K562 (cell line): ENCODE measurements at regions not wholly inside any gene's neighbourhood (a gene's known extent, or its start where the extent isn't known, plus 50 kb on each side); places are given as distances from the start of the nearest gene placed in this dataset.

Source experiments
- AFF4 ChIP-seq: sonication (generic); formaldehyde crosslinking; IDR thresholded peaks from 2 replicates; pipeline ENCODE4 v1.8.0; 2023; ENCODE audit warnings: mild to moderate bottlenecking, missing genetic modification reagents
- CHD1 ChIP-seq: fragments of 200-600 bp; sonication (generic); IDR thresholded peaks from one replicate; pipeline ENCODE4 v1.6.1; 2012; ENCODE audit warnings: mild to moderate bottlenecking, moderate library complexity, low read length, inconsistent platforms
- ETS1 ChIP-seq: conservative IDR thresholded peaks from 2 replicates; pipeline ENCODE4 v1.6.1; 2011; ENCODE audit warnings: low read depth, mild to moderate bottlenecking, low read length; ENCODE audit not compliant: control insufficient read depth
- ETV1 ChIP-seq: fragments of 450-650 bp; conservative IDR thresholded peaks from 2 replicates; pipeline ENCODE4 v1.6.1; 2016; ENCODE audit warnings: missing genetic modification characterization, control low read depth, low read depth, missing compliant biosample characterization
- FOXA3 ChIP-seq, 2 experiments: fragments of 450-650 bp in 1 of 2; sonication (generic) in 1 of 2; formaldehyde crosslinking; IDR thresholded peaks in 1 of 2; conservative IDR thresholded peaks in 1 of 2; 2 replicates each; pipeline versions ENCODE4 v1.4.0 to v1.8.0; 2020 to 2022; ENCODE audit warnings: mild to moderate bottlenecking in 2 of 2, missing genetic modification reagents in 1 of 2
- GABPB1 ChIP-seq: sonication (generic); formaldehyde crosslinking; IDR thresholded peaks from 2 replicates; pipeline ENCODE4 v1.8.0; 2022; ENCODE audit warnings: mild to moderate bottlenecking, missing genetic modification reagents
- HDGF ChIP-seq: fragments of 450-650 bp; IDR thresholded peaks from 2 replicates; pipeline ENCODE4 v1.6.1; 2016
- HNRNPH1 ChIP-seq: fragments of 200-400 bp; formaldehyde crosslinking; optimal IDR thresholded peaks from 2 replicates; pipeline ENCODE3; 2017; ENCODE audit warnings: low read depth, mild to moderate bottlenecking, low read length, moderate library complexity
- NELFE ChIP-seq: IDR thresholded peaks from 2 replicates; pipeline ENCODE4 v1.6.1; 2011; ENCODE audit warnings: mild to moderate bottlenecking; ENCODE audit not compliant: insufficient read depth, insufficient read length
- PHTF2 ChIP-seq: fragments of 250-450 bp; sonication (Bioruptor Pico); IDR thresholded peaks from 2 replicates; pipeline ENCODE4 v1.5.0; 2021; ENCODE audit warnings: mild to moderate bottlenecking
- SRF ChIP-seq, 2 experiments: fragments of 250-450, 450-650 bp in 1 of 2; sonication (Bioruptor Pico) in 1 of 2; sonication (generic) in 1 of 2; formaldehyde crosslinking; IDR thresholded peaks; 2 replicates each; pipeline versions ENCODE4 v1.5.0 to v1.5.1; 2020 to 2022; ENCODE audit warnings: mild to moderate bottlenecking in 1 of 2, missing genetic modification reagents in 1 of 2
- XRCC5 ChIP-seq: fragments of 200-400 bp; formaldehyde crosslinking; IDR thresholded peaks from 2 replicates; pipeline ENCODE4 v1.6.1; 2017; ENCODE audit warnings: low read depth, mild to moderate bottlenecking, low read length
- ZNF121 ChIP-seq: sonication (generic); formaldehyde crosslinking; conservative IDR thresholded peaks from 2 replicates; pipeline ENCODE4 v1.8.0; 2022; ENCODE audit warnings: missing genetic modification reagents
- ZNF41 ChIP-seq: fragments of 250-450 bp; sonication (Bioruptor Pico); conservative IDR thresholded peaks from 2 replicates; pipeline ENCODE4 v1.4.0; 2020; ENCODE audit warnings: mild to moderate bottlenecking
- ZNF583 ChIP-seq: fragments of 250-450 bp; sonication (Bioruptor Pico); IDR thresholded peaks from 2 replicates; pipeline ENCODE4 v1.4.0; 2020
- ZNF592 ChIP-seq: fragments of 450-650 bp; IDR thresholded peaks from 2 replicates; pipeline ENCODE4 v1.6.1; 2017; ENCODE audit warnings: antibody characterized with exemption, mild to moderate bottlenecking
- ZNF778 ChIP-seq: fragments of 450-650 bp; formaldehyde crosslinking; IDR thresholded peaks from 2 replicates; pipeline ENCODE4 v1.4.0; 2020; ENCODE audit warnings: mild to moderate bottlenecking, moderate library complexity
- ZNF79 ChIP-seq: fragments of 250-450 bp; sonication (Bioruptor Pico); IDR thresholded peaks from 2 replicates; pipeline ENCODE4 v1.4.0; 2020; ENCODE audit warnings: low read depth, mild to moderate bottlenecking, moderate library complexity

- peak; percentile 95 for TF ChIP-seq AFF4 (CRISPR knock-in tag)
- peak; percentile 51; the same call in 1 of the 2 replicates for TF ChIP-seq ETV1
- TF ChIP-seq SRF (CRISPR knock-in tag; IDR thresholded peaks at IDR 0.05), result no peak
- TF ChIP-seq GABPB1, result peak; percentile 68
- no peak for TF ChIP-seq NELFE
- no peak for TF ChIP-seq CHD1
- peak; percentile 87; the same call in 1 of the 2 replicates for TF ChIP-seq ZNF592
- TF ChIP-seq PHTF2 (CRISPR knock-in tag), result no peak
- TF ChIP-seq HNRNPH1, result no peak
- TF ChIP-seq ETS1, result peak; percentile 80
- no peak for TF ChIP-seq HDGF
- no peak for TF ChIP-seq ZNF121
- peak; percentile 63; the same call in 1 of the 2 replicates for TF ChIP-seq ZNF583
- TF ChIP-seq FOXA3 (CRISPR knock-in tag; conservative IDR thresholded peaks at IDR 0.05 in 1 of 2, IDR thresholded peaks at IDR 0.05 in 1 of 2), result peak in 1 of 2 experiments; percentile 64; a peak in 2 of 4 replicates
- TF ChIP-seq XRCC5, result no peak
- peak; percentile 65; the same call in 1 of the 2 replicates for TF ChIP-seq ZNF41 (CRISPR knock-in tag)
- no peak for TF ChIP-seq ZNF778 (CRISPR knock-in tag)
- no peak for TF ChIP-seq ZNF79 (CRISPR knock-in tag)
Measured at GRCh38 chr6:15905488-15906419, 223.1 kb upstream of the MYLIP start (continued).
